Medulla oblongata (tissue), 1 donor: ENCODE measurements at regions not wholly inside any gene's neighbourhood (a gene's known extent, or its start where the extent isn't known, plus 50 kb on each side); places are given as distances from the start of the nearest gene placed in this dataset.

Experiments used
- DNase-seq: peaks from one replicate; pipeline ENCODE4 v3.0.0-alpha.2; 2015; ENCODE audit errors: extremely low spot score

DNA sequence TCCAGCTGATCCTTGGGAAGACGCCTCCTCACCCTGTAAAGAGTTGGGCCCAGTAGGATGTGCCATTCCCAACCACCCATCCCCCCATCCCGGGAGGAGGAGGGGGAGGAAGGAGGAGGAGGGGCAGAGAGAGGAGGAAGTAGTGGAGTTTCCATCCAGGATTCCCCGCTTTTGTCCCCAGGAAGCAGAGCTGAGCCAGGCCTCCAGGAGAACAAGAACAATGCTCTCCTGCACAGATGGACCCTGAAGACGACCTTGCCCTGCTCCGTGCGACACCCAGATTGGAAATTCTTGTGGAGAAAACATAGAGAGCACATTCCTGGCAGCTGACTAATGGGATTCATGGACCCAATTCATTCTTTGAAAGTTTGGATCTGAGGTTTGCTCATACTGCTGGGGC lies 132.3 kb upstream of the CRY1 start:
- no peak for DNase-seq

DNA sequence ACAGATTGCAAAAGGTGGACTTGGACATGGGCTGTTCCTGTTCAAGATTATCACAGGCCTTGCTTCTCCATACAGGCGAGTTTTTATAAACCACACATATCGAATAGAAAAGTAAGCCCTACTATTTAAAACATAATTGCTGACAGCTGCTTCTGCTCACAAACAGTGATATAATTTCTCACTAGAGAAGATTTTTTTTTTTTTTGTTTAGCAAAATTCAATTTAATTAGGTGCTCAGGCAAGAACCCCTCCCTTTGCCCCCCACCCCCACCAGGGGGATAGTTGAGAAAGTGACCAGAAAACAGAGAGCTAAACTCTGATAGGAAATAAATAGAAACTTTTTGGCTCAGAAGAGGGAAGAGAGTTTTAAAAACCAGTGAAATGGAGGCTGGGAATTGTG lies 132.8 kb upstream of the CRY1 start:
- no peak for DNase-seq

DNA sequence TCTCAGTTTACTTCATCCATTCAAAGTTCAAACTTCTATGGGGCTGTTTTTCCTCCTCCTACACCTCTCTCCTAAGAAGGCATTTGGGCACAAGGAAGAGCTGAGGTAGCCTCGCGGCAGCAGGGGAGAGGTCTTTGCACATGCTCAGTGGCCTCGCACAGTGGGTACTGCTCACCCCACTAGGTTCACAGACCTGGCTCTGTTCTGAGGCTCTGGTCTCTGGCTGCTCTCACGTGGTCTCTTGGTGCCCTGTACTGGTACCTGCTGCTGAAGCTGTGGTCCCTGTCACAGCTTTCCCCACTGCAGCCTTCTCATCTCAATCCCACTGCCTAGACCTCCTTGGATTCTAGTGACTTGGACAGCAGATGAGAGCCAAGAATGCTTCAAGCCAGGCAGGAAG lies 134.7 kb upstream of the CRY1 start:
- no peak for DNase-seq

DNA sequence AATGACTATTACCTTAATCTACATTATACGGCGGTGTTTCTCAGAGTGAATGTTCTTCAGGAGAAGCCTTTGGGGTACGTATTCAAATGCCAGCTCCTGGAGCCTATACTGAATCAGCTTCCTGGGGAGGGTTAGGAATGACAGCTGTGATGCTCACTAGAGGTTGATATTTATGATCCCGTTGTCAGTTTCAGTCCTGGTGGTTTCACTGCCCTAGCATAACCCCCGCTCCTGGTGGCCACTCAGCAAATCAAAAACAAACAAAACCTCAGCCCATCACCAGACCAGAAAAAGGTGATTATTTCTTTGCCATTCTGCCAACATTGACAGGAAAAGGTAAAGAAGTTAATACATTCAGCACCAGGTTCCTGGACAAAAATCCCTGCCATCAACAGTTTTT lies 136.5 kb upstream of the CRY1 start:
- no peak for DNase-seq

DNA sequence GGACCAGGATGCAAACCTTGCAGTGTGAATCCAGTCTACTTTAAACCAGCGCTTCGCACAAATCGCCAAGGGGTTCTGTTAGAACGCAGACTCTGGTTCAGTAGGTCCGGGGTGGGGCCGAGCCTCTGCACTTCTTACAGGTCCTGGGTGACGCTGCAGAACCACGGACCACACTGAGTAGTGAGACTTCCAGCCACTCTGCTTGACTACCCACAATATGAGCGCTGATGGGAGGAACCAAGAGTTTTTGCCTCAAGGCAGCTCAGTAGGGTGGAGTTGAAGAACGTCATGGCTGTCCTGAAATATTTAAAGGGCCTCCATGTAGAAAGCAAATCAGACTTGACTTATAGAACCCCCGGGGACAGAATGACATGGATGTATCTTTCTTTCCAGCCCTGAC lies 138.0 kb upstream of the CRY1 start:
- no peak for DNase-seq

DNA sequence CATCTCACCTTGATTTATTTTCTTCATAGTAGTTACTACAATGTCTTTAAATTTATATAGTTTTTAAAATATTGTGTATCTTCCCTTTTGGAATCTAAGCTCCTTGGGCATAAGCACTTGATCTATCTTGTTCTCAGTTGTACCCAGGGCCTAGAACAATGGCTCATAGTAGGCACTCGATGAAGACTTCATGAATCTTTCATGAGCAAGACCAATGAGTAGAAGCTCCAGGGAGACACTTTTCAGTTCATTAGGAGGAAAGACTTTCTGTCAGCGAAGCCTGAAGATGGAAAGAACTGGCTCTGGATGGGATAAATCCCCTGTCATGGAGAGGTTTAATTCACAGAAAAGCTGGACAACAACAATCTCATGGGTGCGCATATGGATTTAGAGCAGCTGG lies 140.2 kb upstream of the CRY1 start:
- peak; percentile 8 for DNase-seq

DNA sequence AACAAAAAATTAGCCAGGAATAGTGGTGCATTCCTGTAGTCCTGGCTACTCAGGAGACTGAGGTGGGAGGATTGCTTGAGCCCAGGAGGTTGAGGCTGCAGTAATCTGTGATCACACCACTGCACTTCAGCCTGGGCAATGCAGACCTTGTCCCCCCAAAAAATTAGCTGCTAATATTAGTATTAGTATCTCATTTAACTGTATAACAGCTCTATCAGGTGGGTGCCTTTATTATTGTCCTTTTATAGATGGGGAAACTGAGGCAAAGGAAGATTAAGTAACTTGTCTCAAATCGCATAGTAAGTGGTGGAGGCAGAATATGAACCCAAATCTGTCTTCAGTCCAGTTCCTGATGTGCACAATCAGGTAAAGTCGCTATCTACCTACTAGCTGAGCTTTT lies 142.3 kb upstream of the CRY1 start:
- DNase-seq, result no peak

DNA sequence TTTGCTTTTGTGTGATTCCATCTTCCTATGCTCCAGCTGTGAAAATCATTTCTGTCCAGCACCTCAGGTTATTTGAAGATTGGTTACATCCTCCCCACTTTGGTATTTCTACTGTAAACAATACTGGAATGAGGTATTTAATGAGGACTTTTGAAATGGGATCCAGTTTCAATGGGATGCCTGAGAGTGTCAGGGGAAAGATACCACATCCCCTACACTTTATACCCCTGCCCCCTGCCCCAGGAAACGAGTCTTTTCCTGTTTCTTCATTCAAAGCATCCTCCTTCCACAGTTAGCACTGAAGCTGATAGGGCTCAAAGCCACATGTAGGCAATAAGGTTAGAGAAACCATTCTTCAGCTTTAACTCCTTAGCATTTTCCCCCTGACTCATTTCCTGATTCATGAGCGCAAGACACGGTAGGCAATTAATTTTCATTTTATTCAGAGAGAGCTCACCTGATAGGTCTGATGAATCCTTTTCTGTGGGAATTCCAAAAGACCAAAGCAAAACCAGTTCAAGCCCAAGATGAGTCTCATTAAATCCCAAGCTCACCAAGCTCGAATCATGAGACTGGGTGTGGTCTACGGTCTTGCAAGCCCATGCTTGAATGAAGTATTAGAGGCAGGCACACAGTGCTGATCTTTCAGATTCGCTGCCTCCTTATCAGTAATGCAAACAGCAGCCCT lies 143.6 kb upstream of the CRY1 start:
- no peak for DNase-seq

DNA sequence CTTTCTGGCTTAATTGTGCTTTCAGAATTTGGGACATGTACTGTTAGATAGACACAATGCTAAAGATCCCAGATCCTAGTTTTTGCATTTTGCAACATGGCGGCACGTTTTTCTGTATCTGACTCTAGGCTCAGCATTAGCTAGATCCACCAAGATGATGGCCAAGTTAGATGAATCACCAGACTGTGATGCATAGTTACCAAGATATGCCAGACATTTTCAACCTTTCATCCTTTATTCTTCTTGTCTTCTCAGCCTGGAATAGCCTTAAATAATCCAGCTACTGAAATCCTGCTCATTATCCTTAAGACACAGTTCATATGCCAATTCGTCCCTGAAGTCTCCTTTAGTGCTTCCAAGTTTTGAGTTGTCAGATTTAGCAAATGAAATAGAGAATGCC lies 144.9 kb upstream of the CRY1 start:
- no peak for DNase-seq

DNA sequence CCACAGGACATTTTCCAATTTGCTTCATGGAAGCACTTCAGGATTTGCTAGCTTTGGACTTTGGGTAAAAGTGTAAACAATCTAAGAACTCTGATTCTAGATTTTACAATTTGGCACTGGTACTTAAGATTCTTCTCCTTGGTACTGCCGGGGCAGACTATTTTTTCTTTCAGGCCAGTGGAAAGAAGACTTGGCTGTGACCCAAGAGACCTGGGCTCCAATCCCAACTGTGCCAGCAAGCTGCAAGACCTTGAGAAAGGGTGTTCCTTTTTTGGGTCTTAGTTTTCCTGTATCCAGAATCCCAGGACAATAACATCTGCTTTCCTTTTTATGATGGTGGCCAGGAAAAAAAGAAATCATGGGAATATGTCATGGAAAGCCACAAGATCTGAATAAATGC lies 148.1 kb upstream of the CRY1 start:
- peak; percentile 35 for DNase-seq

DNA sequence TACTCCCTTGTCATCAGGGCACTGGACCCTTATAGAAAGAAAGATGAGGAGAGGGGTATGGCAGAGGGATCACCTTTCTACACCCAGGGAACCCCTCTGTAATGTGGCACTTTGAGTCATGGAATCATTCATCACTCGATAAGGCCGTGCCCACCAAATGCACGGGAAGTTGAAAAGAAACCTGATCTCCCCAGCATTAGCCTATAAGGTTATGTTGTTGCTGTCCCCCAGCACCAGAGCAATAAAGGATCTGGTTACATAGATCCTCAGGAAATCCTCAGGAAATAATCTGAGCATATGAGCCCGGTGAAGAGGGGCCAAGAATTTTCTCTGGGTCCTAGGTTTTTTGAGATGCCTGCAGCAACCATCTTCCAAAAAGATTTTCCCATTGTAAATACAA lies 148.8 kb upstream of the CRY1 start:
- no peak for DNase-seq

DNA sequence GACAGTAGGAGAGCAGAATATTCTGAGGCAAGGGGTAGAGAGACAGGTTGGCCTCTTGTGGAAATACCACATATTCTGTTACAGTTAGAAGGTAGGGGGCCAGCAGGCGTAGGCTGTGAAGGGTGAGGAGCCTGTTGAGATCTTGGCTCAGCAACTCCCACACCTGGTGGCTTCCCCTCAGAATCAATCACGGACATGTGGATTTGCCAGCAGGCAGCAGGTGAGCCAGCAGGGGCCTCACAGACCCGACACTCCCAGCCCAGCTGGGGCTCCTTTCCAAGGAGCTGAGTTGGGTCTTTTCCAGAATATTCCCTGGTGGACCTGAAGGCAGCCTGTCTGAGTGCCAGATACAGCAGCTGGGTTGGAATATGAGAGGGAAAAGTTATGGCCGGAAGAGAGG lies 150.0 kb upstream of the CRY1 start:
- no peak for DNase-seq

DNA sequence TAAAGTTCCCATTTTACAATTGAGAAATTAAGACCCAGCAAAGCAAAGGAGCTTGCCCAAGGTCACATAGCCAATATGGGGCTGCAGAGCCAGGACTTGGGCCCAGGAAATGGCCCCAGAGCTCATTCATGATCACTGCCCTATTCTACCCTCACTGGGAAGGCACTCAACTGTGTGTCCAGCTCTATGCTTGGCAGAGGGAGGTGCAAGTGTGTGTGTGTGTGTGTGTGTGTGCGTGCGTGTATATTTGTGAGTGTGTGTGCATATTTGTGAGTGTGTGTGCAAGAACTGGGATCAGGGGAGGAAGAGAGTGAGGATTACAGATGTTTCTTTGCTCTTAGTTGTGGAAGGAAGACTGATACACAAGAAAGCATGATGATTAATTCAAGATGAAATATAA lies 151.2 kb upstream of the CRY1 start:
- no peak for DNase-seq

DNA sequence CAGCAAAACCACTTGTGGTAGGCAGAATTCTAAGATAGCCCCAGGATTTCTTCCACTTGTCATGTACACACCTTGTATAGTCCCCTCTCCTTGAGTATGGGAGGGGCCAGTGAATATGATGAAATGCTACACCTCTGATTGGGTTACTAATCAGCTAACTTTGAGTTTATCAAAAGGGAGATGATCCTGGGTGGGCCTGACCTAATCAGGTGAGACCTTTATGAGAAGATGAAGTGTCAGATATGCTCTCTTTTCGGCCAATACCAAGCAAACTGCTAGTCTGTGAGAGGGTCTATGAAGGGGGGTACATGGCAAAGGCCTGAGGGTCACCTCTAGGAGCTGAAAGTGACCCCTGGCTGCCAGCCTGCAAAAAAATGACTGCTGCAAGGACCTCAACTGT lies 154.3 kb upstream of the CRY1 start:
- DNase-seq, result no peak

DNA sequence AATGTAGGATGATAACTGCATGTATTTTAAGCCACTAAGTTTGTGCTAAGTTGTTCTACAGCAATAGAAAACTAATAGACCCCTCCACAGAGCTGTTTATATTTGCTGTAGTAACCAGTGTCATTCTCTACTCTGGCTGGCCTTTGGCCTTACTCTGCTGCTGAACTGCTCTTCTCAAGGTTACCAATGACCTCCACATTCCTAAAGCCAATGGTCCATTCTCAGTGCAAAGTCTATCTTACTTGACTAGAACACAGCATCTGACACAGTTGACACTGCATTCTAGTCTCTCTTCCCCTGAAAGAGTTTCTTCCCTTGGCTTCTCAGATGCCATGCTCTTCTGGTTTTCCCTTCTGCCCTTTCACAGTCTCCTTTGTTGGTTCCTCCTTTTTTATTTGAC lies 154.8 kb upstream of the CRY1 start:
- no peak for DNase-seq

DNA sequence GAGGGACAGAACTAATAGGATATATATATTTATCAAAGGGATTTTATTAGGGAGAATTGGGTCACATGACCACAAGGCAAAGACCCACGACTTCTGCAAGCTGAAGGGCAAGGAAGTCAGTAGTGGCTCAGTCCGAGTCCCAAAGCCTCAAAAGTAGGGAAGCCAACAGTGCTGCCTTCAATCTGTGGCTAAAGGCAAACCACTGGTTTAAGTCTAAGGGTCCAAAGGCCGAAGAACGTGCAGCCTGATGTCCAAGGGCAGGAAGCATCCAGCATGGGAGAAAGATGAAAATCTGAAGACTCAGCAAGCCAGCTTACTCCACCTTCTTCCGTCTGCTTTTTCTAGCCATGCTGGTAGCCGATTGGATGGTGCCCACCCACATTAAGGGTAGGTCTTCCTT lies 157.9 kb upstream of the CRY1 start:
- DNase-seq, result no peak

DNA sequence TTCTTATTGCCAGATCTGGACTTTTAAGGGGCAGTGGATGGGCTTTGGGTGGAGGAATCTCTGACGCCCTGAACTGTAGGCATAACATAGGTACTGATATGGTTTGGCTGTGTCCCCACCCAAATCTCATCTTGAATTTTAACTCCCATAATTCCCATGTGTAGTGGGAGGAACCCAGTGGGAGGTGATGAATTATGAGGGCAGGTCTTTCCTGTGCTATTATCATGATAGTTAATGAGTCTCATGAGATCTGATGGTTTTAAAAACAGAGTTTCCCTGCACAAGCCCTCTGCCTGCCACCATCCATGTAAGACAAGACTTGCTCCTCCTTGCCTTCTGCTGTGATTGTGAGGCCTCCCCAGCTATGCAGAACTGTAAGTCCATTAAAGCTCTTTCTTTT lies 160.0 kb upstream of the CRY1 start:
- DNase-seq, result no peak

DNA sequence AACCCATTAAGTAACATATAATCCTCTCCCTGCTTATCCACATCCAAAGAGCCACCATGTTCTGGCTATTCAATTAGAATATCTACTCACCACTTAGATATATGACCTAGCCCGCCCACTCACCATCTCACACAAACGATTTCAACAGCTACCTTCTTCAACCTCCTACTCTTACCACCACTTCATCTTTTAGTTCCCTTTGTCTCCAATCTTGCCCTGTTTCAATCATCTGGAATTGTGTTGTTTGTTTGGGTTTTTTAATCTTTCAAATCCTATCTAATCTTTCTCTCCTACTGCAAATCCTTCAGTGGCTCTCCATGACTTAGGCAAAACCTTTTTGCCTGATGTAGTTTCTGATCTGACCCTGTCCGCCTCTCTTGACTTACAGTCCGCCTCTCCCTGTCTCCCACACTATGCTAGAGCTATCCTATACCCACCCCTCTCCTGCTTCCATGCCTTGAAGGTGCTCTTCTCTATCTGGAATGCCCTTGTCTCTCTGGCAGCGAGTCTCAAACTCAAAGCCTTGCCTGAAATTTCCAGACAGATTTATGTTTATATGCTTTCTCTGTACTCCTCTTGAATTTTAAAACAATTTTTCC lies 161.0 kb upstream of the CRY1 start:
- no peak for DNase-seq

DNA sequence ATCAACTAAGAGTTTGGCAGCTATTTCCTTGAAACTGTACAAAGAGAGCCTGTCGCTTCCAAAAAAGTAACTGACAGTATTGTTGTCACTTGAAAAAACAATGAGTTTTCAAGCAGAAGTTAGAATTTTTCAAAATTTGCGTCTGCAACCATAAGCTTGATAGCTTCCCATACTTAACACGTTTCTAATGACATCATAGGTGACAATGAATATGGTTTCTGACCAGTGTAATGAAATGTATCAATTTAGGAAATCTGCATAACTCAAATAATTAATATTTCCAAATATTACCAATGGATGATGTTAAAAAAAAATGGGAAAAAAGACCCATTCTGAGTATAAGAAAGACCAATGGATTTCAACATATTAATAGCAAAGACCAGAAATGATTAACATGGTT lies 165.4 kb upstream of the CRY1 start:
- DNase-seq, result no peak

DNA sequence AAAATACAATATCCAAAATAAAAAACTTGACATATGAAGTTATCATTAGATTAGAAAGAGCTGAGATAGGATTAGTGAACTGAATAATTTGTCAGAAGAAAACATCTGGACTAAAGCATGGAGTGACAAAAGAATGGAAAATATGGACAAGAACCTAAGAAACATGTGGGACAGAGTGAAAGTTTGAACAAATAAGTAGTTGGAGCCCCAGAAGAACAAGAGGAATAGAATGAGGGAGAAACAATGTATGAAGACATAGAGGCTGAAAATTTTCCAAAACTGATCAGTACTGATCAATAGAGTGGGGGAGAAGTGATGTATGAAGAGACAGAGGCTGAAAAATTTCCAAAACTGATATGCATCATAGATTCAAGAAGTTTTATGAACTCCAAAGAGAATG lies 170.6 kb upstream of the CRY1 start:
- no peak for DNase-seq

DNA sequence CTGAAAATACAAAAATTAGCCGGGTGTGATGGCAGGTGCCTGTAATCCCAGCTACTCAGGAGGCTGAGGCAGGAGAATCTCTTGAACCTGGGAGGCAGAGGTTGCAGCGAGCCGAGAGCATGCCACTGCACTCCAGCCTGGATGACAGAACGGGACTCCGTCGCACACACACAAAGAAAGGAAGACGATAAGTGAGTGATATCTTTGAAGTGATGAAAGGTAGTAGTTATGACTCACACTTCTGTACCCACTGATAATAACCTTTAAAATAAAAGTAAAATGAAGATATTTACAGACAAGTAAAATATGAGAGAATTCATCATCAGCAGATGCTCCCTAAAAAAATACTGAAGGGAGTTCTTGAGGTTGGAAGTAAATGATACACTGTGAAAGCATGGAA lies 171.3 kb upstream of the CRY1 start:
- no peak for DNase-seq

DNA sequence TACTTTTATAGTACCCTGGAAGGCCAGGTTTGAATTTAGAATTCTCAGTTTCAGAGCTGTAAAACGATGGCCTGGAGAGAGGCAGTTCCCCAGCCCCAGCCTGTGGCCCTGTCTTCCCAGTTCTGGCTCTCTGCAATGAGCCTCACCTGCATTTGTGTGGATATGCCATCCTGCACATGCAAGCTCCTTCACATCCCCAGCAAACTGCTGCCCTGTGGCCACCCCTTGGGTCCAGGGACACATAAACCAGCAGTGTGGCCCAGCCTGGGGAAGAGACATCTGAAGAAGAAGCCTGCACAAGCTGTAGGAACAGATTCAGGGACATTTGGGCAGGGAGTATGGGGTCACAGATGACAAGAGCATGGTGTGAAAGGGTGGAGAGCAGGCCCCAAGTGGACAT lies 174.3 kb upstream of the CRY1 start:
- DNase-seq, result no peak

DNA sequence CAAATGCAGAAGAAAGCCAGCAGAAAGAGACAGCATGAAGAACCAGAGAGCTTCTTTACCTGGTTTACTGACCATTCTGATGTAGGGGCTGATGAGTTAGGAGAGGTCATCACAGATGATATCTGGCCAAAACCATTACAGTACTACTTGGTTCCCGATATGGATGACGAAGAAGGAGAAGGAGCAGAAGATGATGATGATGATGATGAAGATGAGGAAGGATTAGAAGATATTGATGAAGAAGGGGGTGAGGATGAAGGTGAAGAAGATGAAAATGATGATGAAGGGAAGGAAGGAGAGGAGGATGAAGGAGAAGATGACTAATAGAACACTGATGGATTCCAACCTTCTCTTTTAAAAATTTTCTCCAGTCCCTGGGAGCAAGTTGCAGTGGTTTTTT lies 178.2 kb upstream of the CRY1 start:
- no peak for DNase-seq

DNA sequence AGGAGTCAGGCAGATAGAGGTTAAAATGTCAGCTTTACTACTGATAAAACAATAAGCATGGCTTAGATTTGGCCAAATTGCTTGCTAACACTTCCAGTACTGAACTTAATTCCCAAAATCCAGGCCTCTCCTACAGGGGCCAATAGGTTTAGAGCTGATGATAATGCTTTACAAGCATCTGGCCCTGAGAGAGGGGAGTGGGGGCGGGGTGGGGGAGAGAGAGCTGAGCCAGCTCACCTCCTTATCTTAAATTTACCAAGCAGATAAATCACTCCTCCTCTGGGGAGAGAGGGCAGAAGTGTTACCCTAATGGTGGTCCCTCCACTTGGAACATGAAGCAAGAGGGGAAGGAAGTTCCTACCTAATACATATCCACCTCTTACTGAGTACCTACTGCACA lies 182.2 kb upstream of the CRY1 start:
- DNase-seq, result no peak
